MM.1S (cell line): ENCODE measurements at regions not wholly inside any gene's neighbourhood (a gene's known extent, or its start where the extent isn't known, plus 50 kb on each side); places are given as distances from the start of the nearest gene placed in this dataset.

Experiments
- DNase-seq: peaks from one replicate; pipeline ENCODE4 v3.0.0-alpha.2; 2015
- H2AFZ ChIP-seq: fragments of 300-600 bp; sonication (generic); 2 replicates; pipeline ENCODE4 v1.6.0; 2016; ENCODE audit warnings: antibody characterized with exemption, low read length
- H3F3A ChIP-seq: fragments of 300-600 bp; sonication (generic); 2 replicates; pipeline ENCODE4 v1.6.1; 2016; ENCODE audit warnings: mild to moderate bottlenecking, antibody characterized with exemption, low read length, moderate library complexity, mixed read lengths; ENCODE audit not compliant: insufficient read depth
- H3K27ac ChIP-seq: fragments of 300-600 bp; sonication (generic); 2 replicates; pipeline ENCODE4 v1.5.1; 2016; ENCODE audit warnings: mild to moderate bottlenecking, low read length
- H3K27me3 ChIP-seq: fragments of 300-600 bp; sonication (generic); replicated peaks from 2 replicates; pipeline ENCODE4 v1.6.0; 2016; ENCODE audit warnings: low read length; ENCODE audit not compliant: insufficient read depth
- H3K36me3 ChIP-seq: fragments of 300-600 bp; sonication (generic); replicated peaks from 2 replicates; pipeline ENCODE4 v1.6.1; 2016; ENCODE audit warnings: mild to moderate bottlenecking, low read length, mixed read lengths; ENCODE audit not compliant: insufficient read depth
- H3K4me1 ChIP-seq: fragments of 300-600 bp; sonication (generic); 2 replicates; pipeline ENCODE4 v1.6.1; 2016; ENCODE audit warnings: low read length, mixed read lengths
- H3K4me2 ChIP-seq: fragments of 300-600 bp; sonication (generic); 2 replicates; pipeline ENCODE4 v1.6.0; 2016; ENCODE audit warnings: low read depth, low read length
- H3K4me3 ChIP-seq: fragments of 300-600 bp; sonication (generic); 2 replicates; pipeline ENCODE4 v1.5.1; 2016; ENCODE audit warnings: low read length, mixed read lengths
- H3K79me2 ChIP-seq: fragments of 300-600 bp; sonication (generic); 2 replicates; pipeline ENCODE4 v1.6.1; 2016; ENCODE audit warnings: mixed run types, low read length, mixed read lengths
- H3K9ac ChIP-seq: fragments of 300-600 bp; sonication (generic); 2 replicates; pipeline ENCODE4 v1.6.1; 2016; ENCODE audit warnings: low read length, mixed read lengths
- H3K9me2 ChIP-seq: fragments of 300-600 bp; sonication (generic); replicated peaks from 2 replicates; pipeline ENCODE4 v1.6.1; 2016; ENCODE audit warnings: mild to moderate bottlenecking, low read length, mixed read lengths; ENCODE audit not compliant: insufficient read depth
- H3K9me3 ChIP-seq: fragments of 300-600 bp; sonication (generic); replicated peaks from 2 replicates; pipeline ENCODE4 v1.6.1; 2016; ENCODE audit warnings: mild to moderate bottlenecking, low read length, mixed read lengths; ENCODE audit not compliant: insufficient read depth
- H4K20me1 ChIP-seq: fragments of 300-600 bp; sonication (generic); 2 replicates; pipeline ENCODE4 v1.6.1; 2016; ENCODE audit warnings: mild to moderate bottlenecking, low read length, moderate library complexity, mixed read lengths; ENCODE audit not compliant: insufficient read depth
- CTCF ChIP-seq: fragments of 300-600 bp; sonication (generic); IDR thresholded peaks from 2 replicates; pipeline ENCODE4 v1.5.1; 2016; ENCODE audit warnings: antibody characterized with exemption, low read length, mixed read lengths
- EZH2 ChIP-seq: fragments of 300-600 bp; sonication (generic); optimal IDR thresholded peaks from 2 replicates; pipeline ENCODE3; 2017; ENCODE audit warnings: low read depth, mild to moderate bottlenecking, antibody characterized with exemption, low read length, mixed read lengths
- EZH2phosphoT487 ChIP-seq: fragments of 300-600 bp; sonication (generic); IDR thresholded peaks from 2 replicates; pipeline ENCODE4 v1.6.1; 2018; ENCODE audit warnings: antibody characterized with exemption, low read length

- Histone ChIP-seq H3K79me2 (no peaks in the 10 kb centered on the region), H3K4me1 (no peaks in the 10 kb centered on the region), H3K36me3 (no peaks in the 10 kb centered on the region), H3K9me2 (no peaks in the 10 kb centered on the region), H3K9me3 (no peaks in the 10 kb centered on the region), H3K4me2 (no peak overlapping the region), H3F3A (no peaks in the 10 kb centered on the region), H3K27ac (no peak overlapping the region), H3K9ac (no peak overlapping the region), H3K4me3 (no peak overlapping the region), H2AFZ (no peak overlapping the region), H3K27me3 (no peaks in the 10 kb centered on the region), H4K20me1 (no peaks in the 10 kb centered on the region)
- no peak for DNase-seq
- TF ChIP-seq EZH2 = no peak
- no peak for TF ChIP-seq CTCF
- no peak for TF ChIP-seq EZH2phosphoT487
These were observed 186.6 kb upstream of the PIK3C3 start for GRCh38 chr18:41768467-41768866.

GRCh38 chr18:41767960-41768359 lies 187.1 kb upstream of the PIK3C3 start:
- TF ChIP-seq CTCF (no peak), EZH2 (no peak), EZH2phosphoT487 (no peak)
- Histone ChIP-seq H3F3A (no peaks in the 10 kb centered on the region), H3K36me3 (no peaks in the 10 kb centered on the region), H3K79me2 (no peaks in the 10 kb centered on the region), H4K20me1 (no peaks in the 10 kb centered on the region), H2AFZ (no peak overlapping the region), H3K9me2 (no peaks in the 10 kb centered on the region), H3K4me1 (no peaks in the 10 kb centered on the region), H3K9me3 (no peaks in the 10 kb centered on the region), H3K4me2 (no peak overlapping the region), H3K4me3 (no peak overlapping the region), H3K27me3 (no peaks in the 10 kb centered on the region), H3K9ac (no peak overlapping the region), H3K27ac (no peak overlapping the region)
- no peak for DNase-seq

GRCh38 chr18:41765460-41765859 lies 189.6 kb upstream of the PIK3C3 start:
- Histone ChIP-seq H3F3A (no peaks in the 10 kb centered on the region), H2AFZ (no peak overlapping the region), H3K9me2 (no peaks in the 10 kb centered on the region), H3K9me3 (no peaks in the 10 kb centered on the region), H3K36me3 (no peaks in the 10 kb centered on the region), H3K79me2 (no peaks in the 10 kb centered on the region), H3K4me3 (no peak overlapping the region), H3K4me1 (no peaks in the 10 kb centered on the region), H3K4me2 (no peak overlapping the region), H4K20me1 (no peaks in the 10 kb centered on the region), H3K27me3 (no peaks in the 10 kb centered on the region), H3K9ac (no peak overlapping the region), H3K27ac (no peak overlapping the region)
- no peak for DNase-seq
- TF ChIP-seq EZH2phosphoT487 = no peak
- no peak for TF ChIP-seq CTCF
- TF ChIP-seq EZH2 = no peak

GRCh38 chr18:41763361-41763760 lies 191.7 kb upstream of the PIK3C3 start:
- H3K9me2 ChIP-seq = no peaks in the 10 kb centered on the region
- no peak for DNase-seq
- H3K4me2 ChIP-seq = no peak overlapping the region
- H3K9ac ChIP-seq = no peak overlapping the region
- H4K20me1 ChIP-seq = no peaks in the 10 kb centered on the region
- no peaks in the 10 kb centered on the region for H3K79me2 ChIP-seq
- no peaks in the 10 kb centered on the region for H3K4me1 ChIP-seq
- H3F3A ChIP-seq = no peaks in the 10 kb centered on the region
- no peak overlapping the region for H2AFZ ChIP-seq
- no peaks in the 10 kb centered on the region for H3K9me3 ChIP-seq
- no peak overlapping the region for H3K27ac ChIP-seq
- no peak overlapping the region for H3K4me3 ChIP-seq
- no peak for TF ChIP-seq EZH2phosphoT487
- no peak for TF ChIP-seq CTCF
- no peaks in the 10 kb centered on the region for H3K27me3 ChIP-seq
- H3K36me3 ChIP-seq = no peaks in the 10 kb centered on the region
